Gastroesophageal sphincter (tissue), 3 donors: ENCODE measurements at regions not wholly inside any gene's neighbourhood (a gene's known extent, or its start where the extent isn't known, plus 50 kb on each side); places are given as distances from the start of the nearest gene placed in this dataset.

ENCODE experiments used
- CTCF ChIP-seq, 4 experiments: fragments of 200-600 bp in 2 of 4; fragments of 450-650 bp in 2 of 4; sonication (generic) in 1 of 4; IDR thresholded peaks; one replicate each; pipeline ENCODE4 v1.5.1; 2017 to 2019; ENCODE audit warnings: antibody characterized with exemption in 4 of 4, mild to moderate bottlenecking in 2 of 4, moderate library complexity in 2 of 4
- POLR2A ChIP-seq, 2 donors: fragments of 450-650 bp; IDR thresholded peaks; one replicate each; pipeline ENCODE4 v1.6.1; 2017; ENCODE audit warnings: antibody characterized with exemption in 2 of 2, mild to moderate bottlenecking in 2 of 2, moderate library complexity in 1 of 2
- POLR2AphosphoS5 ChIP-seq: sonication (generic); formaldehyde crosslinking; IDR thresholded peaks from one replicate; pipeline ENCODE4 v1.6.1; 2017; ENCODE audit warnings: antibody characterized with exemption

DNA sequence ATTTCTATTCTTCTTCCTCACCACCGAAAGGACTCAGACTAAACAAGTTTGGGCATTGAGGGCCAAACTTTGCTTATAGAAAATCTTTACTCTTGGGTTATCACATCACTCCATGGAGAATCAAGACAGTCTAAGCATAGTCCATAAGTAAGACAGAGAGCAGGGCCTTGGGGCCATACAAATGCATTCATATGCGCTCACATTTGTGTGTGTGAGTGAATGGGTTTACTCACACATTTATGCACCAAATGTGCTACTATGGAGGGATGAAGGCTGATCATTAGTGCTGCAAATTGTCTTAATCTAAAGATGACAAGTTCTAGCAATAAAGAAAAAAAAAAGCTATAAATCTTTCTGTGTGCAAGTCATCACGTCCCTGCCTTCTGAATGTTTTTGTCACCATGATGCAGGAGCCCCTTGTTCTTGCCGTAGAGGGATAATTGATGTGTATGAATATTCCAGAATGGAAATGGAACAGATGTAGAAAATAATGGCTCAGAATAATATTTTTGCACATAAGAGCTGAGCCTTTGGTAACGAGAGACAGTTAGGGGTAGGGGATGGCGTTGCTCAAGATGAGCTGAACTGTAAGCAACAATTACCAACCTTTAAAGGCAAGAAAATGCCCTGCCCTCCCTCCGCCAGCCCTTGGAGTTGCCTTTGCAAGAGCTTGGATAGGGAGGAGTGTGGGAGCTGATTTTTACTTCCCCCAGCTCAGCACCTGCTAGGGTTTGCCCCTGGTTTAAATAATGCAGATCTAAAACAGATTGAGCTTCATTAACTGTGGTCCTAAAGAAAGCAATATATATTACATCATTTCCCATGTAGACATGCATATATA is 52.3 kb upstream of the IKBKE start:
- TF ChIP-seq POLR2AphosphoS5 (no peak), CTCF (IDR thresholded peaks at IDR 0.05) (no peak), POLR2A (IDR thresholded peaks at IDR 0.05) (no peak)
